ENCODE measurements at regions not wholly inside any gene's neighbourhood (a gene's known extent, or its start where the extent isn't known, plus 50 kb on each side); places are given as distances from the start of the nearest gene placed in this dataset.
A peak's percentile ranks its signal among the peaks of the same experiment; 100 is the strongest.

DNA sequence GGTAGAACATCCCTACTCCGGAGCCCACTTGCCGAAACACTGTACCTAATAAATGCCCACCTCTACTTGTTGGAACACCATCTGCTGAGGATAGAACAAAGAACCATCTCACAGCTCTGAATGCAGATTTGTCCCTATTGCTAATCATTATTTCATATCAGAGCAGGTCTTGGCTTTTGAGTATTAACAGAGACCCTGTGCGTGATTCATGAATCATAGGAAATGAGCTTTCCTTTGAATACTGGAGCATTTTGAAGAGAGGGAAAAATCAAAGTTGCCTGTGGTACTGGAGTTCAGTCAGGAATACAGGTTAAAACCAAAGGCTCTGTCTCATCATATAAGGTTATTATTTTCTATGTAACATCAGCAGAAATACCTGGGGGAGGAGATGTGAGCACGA lies 1132.3 kb downstream of the XPNPEP1 start:
- Histone ChIP-seq H3K9me3 (ENCODE audit: low read length) (no peaks in the 10 kb centered on the region), H3K9me2 (replicated peaks; ENCODE audit: low read length) (no peaks in the 10 kb centered on the region), H3K4me3 (ENCODE audit: low read length) (peak overlapping the region; percentile 7; the same call in 1 of the 2 replicates), H4K20me1 (ENCODE audit: low read length) (no peaks in the 10 kb centered on the region), H3K79me2 (ENCODE audit: low read length) (no peaks in the 10 kb centered on the region), H3K9ac (ENCODE audit: low read length) (peak overlapping the region; percentile 62), H3F3A (ENCODE audit: low read length, unreplicated experiment) (peaks cover 28% of the 10 kb centered on the region), H3K27me3 (ENCODE audit: low read length) (no peaks in the 10 kb centered on the region), H3K27ac (ENCODE audit: low read length) (peak overlapping the region; percentile 98), H3K4me2 (ENCODE audit: low read length) (peak overlapping the region; percentile 59), H3K36me3 (ENCODE audit: low read depth, low read length) (no peaks in the 10 kb centered on the region), H2AFZ (ENCODE audit: low read length) (no peak overlapping the region), H3K4me1 (ENCODE audit: insufficient read depth, low read length) (peaks cover 48% of the 10 kb centered on the region)
- ATAC-seq = no peak
- intact Hi-C loops (cut with micrococcal nuclease) = loop anchor here (1.0 to 5.0 kb wide), 2 partner anchors 229 to 636 kb away; no protein-coding TSS in a partner anchor
- TF ChIP-seq EZH2phosphoT487 (IDR thresholded peaks at IDR 0.05; ENCODE audit: borderline replicate concordance, low read length) (no peak), EZH2 (IDR thresholded peaks at IDR 0.05; ENCODE audit: low read length, unreplicated experiment) (no peak)
- TF ChIP-seq, protein P1, sequence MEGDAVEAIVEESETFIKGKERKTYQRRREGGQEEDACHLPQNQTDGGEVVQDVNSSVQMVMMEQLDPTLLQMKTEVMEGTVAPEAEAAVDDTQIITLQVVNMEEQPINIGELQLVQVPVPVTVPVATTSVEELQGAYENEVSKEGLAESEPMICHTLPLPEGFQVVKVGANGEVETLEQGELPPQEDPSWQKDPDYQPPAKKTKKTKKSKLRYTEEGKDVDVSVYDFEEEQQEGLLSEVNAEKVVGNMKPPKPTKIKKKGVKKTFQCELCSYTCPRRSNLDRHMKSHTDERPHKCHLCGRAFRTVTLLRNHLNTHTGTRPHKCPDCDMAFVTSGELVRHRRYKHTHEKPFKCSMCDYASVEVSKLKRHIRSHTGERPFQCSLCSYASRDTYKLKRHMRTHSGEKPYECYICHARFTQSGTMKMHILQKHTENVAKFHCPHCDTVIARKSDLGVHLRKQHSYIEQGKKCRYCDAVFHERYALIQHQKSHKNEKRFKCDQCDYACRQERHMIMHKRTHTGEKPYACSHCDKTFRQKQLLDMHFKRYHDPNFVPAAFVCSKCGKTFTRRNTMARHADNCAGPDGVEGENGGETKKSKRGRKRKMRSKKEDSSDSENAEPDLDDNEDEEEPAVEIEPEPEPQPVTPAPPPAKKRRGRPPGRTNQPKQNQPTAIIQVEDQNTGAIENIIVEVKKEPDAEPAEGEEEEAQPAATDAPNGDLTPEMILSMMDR (conservative IDR thresholded peaks at IDR 0.05; ENCODE audit: low read depth, low read length) = no peak
- POLR2A ChIA-PET (ENCODE audit: unreplicated experiment) = interaction anchor here (0.6 kb wide), 1 partner anchor 475 kb away, joined by 3 read pairs; no protein-coding TSS in a partner anchor
- BruUV-seq (replicated peaks) = no TSS peak
- CTCF ChIA-PET = no interaction called here
- DNase-seq = peak; percentile 54

DNA sequence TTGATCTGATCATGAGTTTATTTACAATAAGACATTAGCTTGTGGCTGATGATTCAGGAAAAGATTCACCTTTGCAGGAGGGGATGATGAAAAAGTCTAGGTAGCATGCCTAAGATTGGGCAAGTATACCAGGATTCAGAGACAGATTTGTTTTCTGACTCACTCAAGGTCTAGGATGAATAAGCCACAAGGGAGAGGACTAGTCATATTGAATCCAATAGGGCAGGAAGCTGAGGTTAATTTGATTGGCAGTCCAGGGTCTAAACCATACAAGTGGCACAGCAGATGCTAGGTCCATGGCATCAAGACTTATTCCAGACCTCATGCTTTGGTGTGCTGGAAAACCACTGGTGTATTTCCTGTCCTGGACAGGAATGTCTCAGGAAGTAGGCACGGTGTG lies 1133.4 kb downstream of the XPNPEP1 start:
- Histone ChIP-seq H3K79me2 (ENCODE audit: low read length) (no peaks in the 10 kb centered on the region), H3K4me2 (ENCODE audit: low read length) (peak overlapping the region; percentile 71), H4K20me1 (ENCODE audit: low read length) (no peaks in the 10 kb centered on the region), H3K9ac (ENCODE audit: low read length) (peak overlapping the region; percentile 78), H3K4me3 (ENCODE audit: low read length) (no peak overlapping the region; the same call in 1 of the 2 replicates), H3K9me3 (ENCODE audit: low read length) (no peaks in the 10 kb centered on the region), H3K9me2 (replicated peaks; ENCODE audit: low read length) (no peaks in the 10 kb centered on the region), H3K36me3 (ENCODE audit: low read depth, low read length) (no peaks in the 10 kb centered on the region), H3K27ac (ENCODE audit: low read length) (peak overlapping the region; percentile 98), H3K27me3 (ENCODE audit: low read length) (no peaks in the 10 kb centered on the region), H3F3A (ENCODE audit: low read length, unreplicated experiment) (peaks cover 28% of the 10 kb centered on the region), H2AFZ (ENCODE audit: low read length) (no peak overlapping the region), H3K4me1 (ENCODE audit: insufficient read depth, low read length) (peaks cover 48% of the 10 kb centered on the region)
- peak; percentile 94 for DNase-seq
- intact Hi-C loops (cut with micrococcal nuclease) = loop anchor here (2.0 to 5.0 kb wide), 3 partner anchors 68 to 228 kb away; no protein-coding TSS in a partner anchor
- ATAC-seq = peak; percentile 78
- BruUV-seq (replicated peaks) = no TSS peak
- ChIA-PET POLR2A (ENCODE audit: unreplicated experiment) (no interaction called here), CTCF (interaction anchor here (0.6 kb wide), 1 partner anchor 923 kb away, joined by 9 read pairs; no protein-coding TSS in a partner anchor)
- TF ChIP-seq, protein P1 (conservative IDR thresholded peaks at IDR 0.05; ENCODE audit: low read depth, low read length) = no peak
- no peak for TF ChIP-seq EZH2phosphoT487 (IDR thresholded peaks at IDR 0.05; ENCODE audit: borderline replicate concordance, low read length)
- TF ChIP-seq EZH2 (IDR thresholded peaks at IDR 0.05; ENCODE audit: low read length, unreplicated experiment) = no peak

DNA sequence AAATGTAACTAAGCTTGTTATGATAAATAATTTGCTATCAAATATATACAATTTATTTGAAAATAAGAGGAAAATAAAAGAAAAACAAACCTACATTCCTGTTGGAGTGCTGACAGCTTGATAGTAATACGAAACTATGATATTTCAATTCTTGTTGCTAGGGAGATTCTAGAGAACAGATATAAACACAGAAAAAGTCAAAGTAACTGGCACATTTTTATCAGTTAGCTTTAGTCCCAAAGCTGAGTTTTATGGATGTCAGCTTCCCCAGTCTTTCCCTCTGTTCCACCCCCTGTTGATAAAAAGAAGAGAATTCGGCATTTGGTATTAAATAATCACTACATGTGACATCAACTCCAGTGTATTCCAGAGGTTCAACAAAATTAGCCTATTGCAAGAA lies 1134.0 kb downstream of the XPNPEP1 start:
- Histone ChIP-seq H3K9me2 (replicated peaks; ENCODE audit: low read length) (no peaks in the 10 kb centered on the region), H3K4me1 (ENCODE audit: insufficient read depth, low read length) (peaks cover 48% of the 10 kb centered on the region), H3K4me3 (ENCODE audit: low read length) (peak overlapping the region; percentile 28; the same call in 1 of the 2 replicates), H3K27ac (ENCODE audit: low read length) (peak overlapping the region; percentile 98), H4K20me1 (ENCODE audit: low read length) (no peaks in the 10 kb centered on the region), H3K4me2 (ENCODE audit: low read length) (peak overlapping the region; percentile 71), H3K9me3 (ENCODE audit: low read length) (no peaks in the 10 kb centered on the region), H2AFZ (ENCODE audit: low read length) (no peak overlapping the region), H3K36me3 (ENCODE audit: low read depth, low read length) (no peaks in the 10 kb centered on the region), H3K27me3 (ENCODE audit: low read length) (no peaks in the 10 kb centered on the region), H3K79me2 (ENCODE audit: low read length) (no peaks in the 10 kb centered on the region), H3K9ac (ENCODE audit: low read length) (peak overlapping the region; percentile 78), H3F3A (ENCODE audit: low read length, unreplicated experiment) (peaks cover 28% of the 10 kb centered on the region)
- ATAC-seq (no peak), DNase-seq (peak; percentile 9)
- TF ChIP-seq, protein P1 (conservative IDR thresholded peaks at IDR 0.05; ENCODE audit: low read depth, low read length) = no peak
- no peak for TF ChIP-seq EZH2phosphoT487 (IDR thresholded peaks at IDR 0.05; ENCODE audit: borderline replicate concordance, low read length)
- no peak for TF ChIP-seq EZH2 (IDR thresholded peaks at IDR 0.05; ENCODE audit: low read length, unreplicated experiment)
- ChIA-PET POLR2A (ENCODE audit: unreplicated experiment) (no interaction called here), CTCF (no interaction called here)
- intact Hi-C loops (cut with micrococcal nuclease) = loop anchor here (2.0 to 5.0 kb wide), 2 partner anchors 67 to 191 kb away; no protein-coding TSS in a partner anchor
- BruUV-seq (replicated peaks) = TSS peak; percentile 31
